T-helper 1 cell (primary cell): ENCODE measurements at regions not wholly inside any gene's neighbourhood (a gene's known extent, or its start where the extent isn't known, plus 50 kb on each side); places are given as distances from the start of the nearest gene placed in this dataset.
"Not testable (repeated sequence)": the region's sequence is repeated elsewhere in the genome, so short reads cannot be mapped to it uniquely, and the experiment has no call there.

Source experiments
- DNase-seq, 5 donors: peaks; one replicate each; pipeline ENCODE4 v3.0.0-alpha.2; 2012 to 2020

- no peak for DNase-seq
These were observed 280.4 kb upstream of the LUZP2 start for GRCh38 chr11:24216488-24216887.

DNA sequence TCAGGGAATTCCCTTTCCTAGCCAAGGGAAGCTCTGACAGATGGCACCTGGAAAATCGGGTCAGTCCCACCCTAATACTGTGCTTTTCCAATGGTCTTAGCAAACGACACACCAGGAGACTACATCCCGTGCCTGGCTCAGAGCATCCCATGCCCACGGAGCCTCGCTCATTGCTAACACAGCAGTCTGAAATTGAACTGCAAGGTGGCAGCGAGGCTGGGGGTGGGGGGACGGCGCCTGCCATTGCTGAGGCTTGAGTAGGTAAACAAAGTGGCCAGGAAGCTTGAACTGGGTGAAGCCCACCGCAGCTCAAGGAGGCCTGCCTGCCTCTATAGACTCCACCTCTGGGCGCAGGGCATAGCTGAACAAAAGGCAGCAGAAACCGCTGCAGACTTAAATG lies 279.5 kb upstream of the LUZP2 start:
- not testable (repeated sequence) for DNase-seq

- no peak for DNase-seq
These were observed 271.4 kb upstream of the LUZP2 start for GRCh38 chr11:24225501-24225900.

- no peak for DNase-seq
These were observed 270.2 kb upstream of the LUZP2 start for GRCh38 chr11:24226606-24227005.

DNA sequence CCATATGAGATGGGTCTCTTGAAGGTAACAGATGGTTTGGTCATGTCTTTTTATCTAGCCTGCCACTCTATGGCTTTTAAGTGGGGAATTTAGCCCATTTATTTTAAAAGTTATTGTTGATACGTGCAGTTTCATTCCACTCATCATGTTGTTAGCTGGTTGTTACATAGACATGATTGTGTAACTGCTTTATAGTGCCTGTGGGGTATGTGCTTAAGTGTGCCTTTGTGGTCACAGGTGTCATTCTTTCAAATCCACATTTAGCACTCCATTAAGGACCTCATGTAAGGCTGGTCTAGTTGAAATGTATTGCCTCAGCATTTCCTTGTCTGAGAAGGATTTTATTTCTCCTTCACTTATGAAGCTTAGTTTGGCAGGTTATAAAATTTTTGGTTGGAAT lies 263.8 kb upstream of the LUZP2 start:
- no peak for DNase-seq

DNA sequence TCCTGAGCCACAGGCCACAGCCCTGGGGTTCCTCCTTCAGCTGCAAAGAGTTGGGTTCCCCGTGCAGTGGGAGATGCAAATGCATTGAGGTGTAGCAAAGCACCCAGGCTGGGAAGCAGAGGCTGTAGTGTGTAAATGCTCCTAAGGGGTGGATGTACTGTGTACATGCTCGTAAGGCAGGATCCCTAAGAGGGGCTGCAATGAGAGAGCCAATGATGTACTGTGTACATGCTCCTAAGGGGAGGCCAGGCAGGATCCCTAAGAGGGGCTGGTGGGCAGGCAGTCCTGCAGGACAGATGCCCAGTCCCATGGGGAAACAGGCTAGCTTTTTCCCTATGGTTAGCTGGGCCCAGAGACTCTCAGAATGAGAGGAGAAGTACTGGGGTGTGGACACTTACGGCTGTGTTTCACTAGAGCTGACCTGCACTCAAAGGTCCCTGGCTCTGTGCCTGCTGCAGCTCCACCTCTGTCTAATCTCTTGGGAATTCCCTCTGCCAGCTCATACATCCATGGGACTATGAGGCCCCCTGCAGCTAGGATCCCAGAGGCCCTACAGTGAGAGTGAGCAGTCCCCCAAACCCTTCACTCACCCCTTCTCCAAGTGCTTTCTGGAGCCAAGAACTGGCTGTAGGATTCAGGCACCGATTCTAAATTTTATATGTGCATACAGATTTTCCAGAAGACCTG lies 261.9 kb upstream of the LUZP2 start:
- DNase-seq, result no peak

- DNase-seq, result no peak
These were observed 257.8 kb upstream of the LUZP2 start for GRCh38 chr11:24238771-24239645.

DNA sequence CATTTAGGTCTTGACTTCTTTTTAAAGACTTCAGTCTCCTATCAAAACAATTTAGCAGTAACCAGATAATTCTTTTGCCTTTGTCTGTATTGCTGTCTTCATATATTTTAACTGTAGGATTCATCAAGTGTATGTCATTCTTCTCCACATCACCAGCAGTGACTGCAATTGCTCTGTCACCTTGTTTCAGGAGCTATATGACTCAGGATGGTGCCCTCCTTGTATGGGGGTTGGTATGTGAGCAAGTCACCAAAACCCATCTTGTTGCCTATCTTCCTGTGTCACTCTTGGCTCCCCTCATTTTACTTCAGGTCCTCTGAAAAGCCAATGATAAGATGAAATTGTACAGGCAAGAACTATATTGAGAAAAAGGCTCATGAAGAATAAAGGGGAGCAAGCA lies 256.9 kb upstream of the LUZP2 start:
- no peak for DNase-seq

GRCh38 chr11:24240496-24241175 lies 256.2 kb upstream of the LUZP2 start:
- DNase-seq, result no peak

DNA sequence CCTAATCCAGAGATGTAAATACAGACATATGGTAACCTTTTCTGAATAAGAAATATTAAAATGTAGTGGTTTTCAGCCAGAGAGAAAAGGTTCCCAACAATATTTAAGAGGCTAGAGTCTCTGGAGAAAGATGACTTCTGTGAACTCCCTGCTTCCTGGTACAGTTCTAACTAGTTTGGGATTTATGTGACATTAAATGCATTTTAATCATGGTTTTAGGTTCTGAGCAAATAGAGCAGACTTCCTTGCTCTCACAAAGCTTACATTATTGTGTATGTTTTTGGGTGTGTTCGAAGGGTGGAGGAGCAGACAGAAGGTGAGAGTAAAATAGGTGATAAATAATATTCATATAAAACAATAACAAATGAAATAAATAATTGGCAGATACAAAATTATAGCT lies 250.1 kb upstream of the LUZP2 start:
- no peak for DNase-seq

GRCh38 chr11:24247846-24248245 lies 249.0 kb upstream of the LUZP2 start:
- DNase-seq, result no peak

- no peak for DNase-seq
These were observed 246.9 kb upstream of the LUZP2 start for GRCh38 chr11:24249921-24250320.

- no peak for DNase-seq
These were observed 243.6 kb upstream of the LUZP2 start for GRCh38 chr11:24253237-24253760.

GRCh38 chr11:24264868-24265267 lies 232.0 kb upstream of the LUZP2 start:
- no peak for DNase-seq

DNA sequence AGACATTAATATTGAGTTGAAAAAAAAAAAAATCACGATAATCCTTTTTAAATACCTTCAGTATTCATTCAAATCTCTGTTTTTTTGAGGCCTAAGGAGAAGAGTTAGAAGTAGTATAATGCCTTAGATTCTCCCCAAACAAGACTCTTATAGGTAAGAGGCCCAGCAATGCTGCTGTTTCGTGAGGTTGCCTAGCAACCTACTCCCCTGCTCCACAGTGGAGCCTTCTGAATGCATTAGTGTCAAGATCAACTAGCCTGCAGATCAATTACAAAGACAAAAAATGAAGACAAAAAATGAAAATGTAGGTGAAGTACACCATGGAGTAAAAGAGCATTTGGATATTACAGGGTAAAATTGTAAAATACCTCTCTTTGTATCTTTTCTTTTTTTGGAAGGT lies 229.8 kb upstream of the LUZP2 start:
- no peak for DNase-seq

- no peak for DNase-seq
These were observed 225.1 kb upstream of the LUZP2 start for GRCh38 chr11:24271798-24272197.

GRCh38 chr11:24274214-24274781 lies 222.6 kb upstream of the LUZP2 start:
- not testable (repeated sequence) for DNase-seq

GRCh38 chr11:24286238-24286637 lies 210.6 kb upstream of the LUZP2 start:
- DNase-seq, result no peak

DNA sequence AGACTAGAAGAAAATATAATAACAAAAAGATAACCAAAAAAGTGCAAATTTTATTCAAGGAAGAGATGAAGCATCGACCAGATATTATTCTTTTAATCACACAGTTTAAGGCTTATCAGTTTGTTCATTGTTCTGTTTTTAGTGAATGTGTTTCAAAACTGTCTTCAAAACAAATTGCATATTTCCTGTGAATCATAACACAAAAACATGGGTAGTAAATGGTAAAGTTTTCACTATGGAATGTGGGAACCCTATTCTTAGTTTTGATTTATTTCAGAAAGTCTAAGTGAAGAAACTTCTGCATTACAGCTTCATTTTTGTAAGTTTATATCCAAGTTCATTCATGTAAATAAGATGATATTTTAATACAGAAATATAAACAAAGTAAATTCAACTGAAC lies 207.6 kb upstream of the LUZP2 start:
- DNase-seq, result no peak

GRCh38 chr11:24293964-24294363 lies 202.9 kb upstream of the LUZP2 start:
- DNase-seq, result no peak

- no peak for DNase-seq
These were observed 201.5 kb upstream of the LUZP2 start for GRCh38 chr11:24295360-24295759.

DNA sequence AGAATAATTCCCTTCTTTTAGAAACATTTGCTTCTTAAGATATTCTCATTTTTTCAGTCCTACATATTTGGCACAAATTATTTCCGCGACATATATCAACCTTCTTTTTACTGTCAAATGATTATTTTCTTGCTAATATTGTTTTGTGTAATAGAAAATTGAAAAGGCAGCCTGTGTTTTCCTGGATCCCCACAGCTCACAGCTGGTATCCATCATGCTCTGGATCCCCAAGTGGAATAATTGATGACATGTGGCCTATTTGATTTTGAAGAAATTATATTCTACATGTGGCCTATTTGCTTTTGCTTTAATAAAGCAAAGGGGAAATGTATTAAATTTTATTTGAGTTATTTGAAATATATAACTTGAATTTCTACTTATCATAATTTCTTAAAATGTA lies 199.4 kb upstream of the LUZP2 start:
- DNase-seq, result no peak

GRCh38 chr11:24298146-24298545 lies 198.7 kb upstream of the LUZP2 start:
- DNase-seq, result no peak
